Trophoblast cell (in vitro differentiated cells and primary cell): ENCODE measurements at regions not wholly inside any gene's neighbourhood (a gene's known extent, or its start where the extent isn't known, plus 50 kb on each side); places are given as distances from the start of the nearest gene placed in this dataset.

Source experiments
- DNase-seq, 2 donors: peaks; one replicate each; pipeline ENCODE4 v3.0.0-alpha.2; 2016
- H2AFZ ChIP-seq: 2 replicates; pipeline ENCODE4 v1.6.1; 2013; ENCODE audit warnings: low read length, moderate library complexity, mild to moderate bottlenecking; ENCODE audit not compliant: insufficient read depth, poor library complexity
- H2AK5ac ChIP-seq: 2 replicates; pipeline ENCODE4 v1.6.1; 2013; ENCODE audit warnings: mild to moderate bottlenecking, low read length
- H2BK120ac ChIP-seq: 2 replicates; pipeline ENCODE4 v1.6.1; 2013; ENCODE audit warnings: low read length, mild to moderate bottlenecking, moderate library complexity; ENCODE audit not compliant: insufficient read depth, poor library complexity
- H2BK12ac ChIP-seq: 2 replicates; pipeline ENCODE4 v1.6.1; 2013; ENCODE audit warnings: mild to moderate bottlenecking, low read length, moderate library complexity
- H2BK5ac ChIP-seq: 2 replicates; pipeline ENCODE4 v1.6.1; 2013; ENCODE audit warnings: low read length, low read depth, moderate library complexity, mild to moderate bottlenecking; ENCODE audit not compliant: poor library complexity
- H3K14ac ChIP-seq: 2 replicates; pipeline ENCODE4 v1.6.1; 2013; ENCODE audit warnings: mild to moderate bottlenecking, low read length
- H3K18ac ChIP-seq: 2 replicates; pipeline ENCODE4 v1.6.1; 2013; ENCODE audit warnings: mild to moderate bottlenecking, low read length
- H3K23ac ChIP-seq: 2 replicates; pipeline ENCODE4 v1.6.1; 2013; ENCODE audit warnings: low read length
- H3K27ac ChIP-seq: 2 replicates; pipeline ENCODE4 v1.5.1; 2013; ENCODE audit warnings: low read depth, mild to moderate bottlenecking, inconsistent platforms, low read length, moderate library complexity
- H3K27me3 ChIP-seq: 2 replicates; pipeline ENCODE4 v1.6.1; 2013; ENCODE audit warnings: inconsistent platforms, mild to moderate bottlenecking, low read length, moderate library complexity; ENCODE audit not compliant: insufficient read depth
- H3K36me3 ChIP-seq, 2 experiments: 1 replicate in 1 of 2; 2 replicates in 1 of 2; pipeline ENCODE4 v1.6.1; 2013; ENCODE audit warnings: low read length in 2 of 2, mild to moderate bottlenecking in 2 of 2, moderate library complexity in 1 of 2; ENCODE audit not compliant: insufficient read depth in 2 of 2, control insufficient read depth in 1 of 2
- H3K4ac ChIP-seq: 2 replicates; pipeline ENCODE4 v1.6.1; 2013; ENCODE audit warnings: low read depth, mild to moderate bottlenecking, low read length, moderate library complexity
- H3K4me1 ChIP-seq, 2 experiments: 1 replicate in 1 of 2; 2 replicates in 1 of 2; pipeline ENCODE4 v1.6.1; 2013; ENCODE audit warnings: low read length in 2 of 2, mild to moderate bottlenecking in 2 of 2, moderate library complexity in 1 of 2; ENCODE audit not compliant: insufficient read depth in 2 of 2, control insufficient read depth in 1 of 2
- H3K4me2 ChIP-seq: 2 replicates; pipeline ENCODE4 v1.6.1; 2013; ENCODE audit warnings: inconsistent platforms, mild to moderate bottlenecking, low read length, moderate library complexity
- H3K4me3 ChIP-seq: 2 replicates; pipeline ENCODE4 v1.5.1; 2013; ENCODE audit warnings: mild to moderate bottlenecking, low read depth, low read length, inconsistent platforms
- H3K79me1 ChIP-seq: one replicate; pipeline ENCODE4 v1.6.1; 2013; ENCODE audit warnings: low read length
- H3K79me2 ChIP-seq: 2 replicates; pipeline ENCODE4 v1.6.1; 2013; ENCODE audit warnings: low read length, mild to moderate bottlenecking; ENCODE audit not compliant: control insufficient read depth, insufficient read depth, poor library complexity
- H3K9ac ChIP-seq: 2 replicates; pipeline ENCODE4 v1.6.1; 2013; ENCODE audit warnings: mild to moderate bottlenecking, low read length
- H3K9me3 ChIP-seq: 2 replicates; pipeline ENCODE4 v1.6.1; 2013; ENCODE audit warnings: low read depth, mild to moderate bottlenecking, control low read depth, inconsistent platforms, low read length; ENCODE audit not compliant: insufficient read depth
- H4K12ac ChIP-seq: 2 replicates; pipeline ENCODE4 v1.6.1; 2013; ENCODE audit warnings: low read depth, mild to moderate bottlenecking, low read length, moderate library complexity
- H4K8ac ChIP-seq: 2 replicates; pipeline ENCODE4 v1.6.1; 2013; ENCODE audit warnings: low read depth, mild to moderate bottlenecking, low read length, moderate library complexity
- H4K91ac ChIP-seq: one replicate; pipeline ENCODE4 v1.6.1; 2013; ENCODE audit warnings: low read depth, mild to moderate bottlenecking, low read length, moderate library complexity
- WGBS: extraction: QIAGEN DNeasy Blood & Tissue Kit; methylation state at CpG from one replicate; pipeline ENCODE4 v1.1.7; 2013; ENCODE audit warnings: missing lambda C conversion rate; ENCODE audit not compliant: insufficient read length, insufficient coverage; ENCODE audit errors: extremely low coverage; 5-methylcytosine and 5-hydroxymethylcytosine counted together

- no peaks in the 10 kb centered on the region for H3K36me3 ChIP-seq
- H2AFZ ChIP-seq: no peak overlapping the region
- no peaks in the 10 kb centered on the region for H3K9me3 ChIP-seq
- no peak overlapping the region for H3K9ac ChIP-seq
- no peak overlapping the region for H3K18ac ChIP-seq
- H3K4ac ChIP-seq: no peak overlapping the region
- no peak overlapping the region for H2BK5ac ChIP-seq
- no peak overlapping the region for H3K14ac ChIP-seq
- no peaks in the 10 kb centered on the region for H3K79me2 ChIP-seq
- no peak overlapping the region for H3K4me3 ChIP-seq
- H4K91ac ChIP-seq: no peak overlapping the region
- no peak overlapping the region for H4K12ac ChIP-seq
- no peak overlapping the region for H2BK120ac ChIP-seq
- no peak overlapping the region for H3K27ac ChIP-seq
- no peaks in the 10 kb centered on the region for H3K27me3 ChIP-seq
- no peaks in the 10 kb centered on the region for H3K79me1 ChIP-seq
- DNase-seq: no peak
- no peak overlapping the region for H3K4me2 ChIP-seq
- H4K8ac ChIP-seq: no peak overlapping the region
- no peak overlapping the region for H2BK12ac ChIP-seq
- no peak overlapping the region for H2AK5ac ChIP-seq
- H3K23ac ChIP-seq: no peak overlapping the region
- no peaks in the 10 kb centered on the region for H3K4me1 ChIP-seq
- no CpG with 5 or more reads among the region's 2 CpGs for WGBS
Observed at GRCh38 chr2:16485251-16485650, 180.4 kb downstream of the CYRIA start.

GRCh38 chr2:16482460-16482859 lies 183.2 kb downstream of the CYRIA start:
- Histone ChIP-seq H3K79me2 (no peaks in the 10 kb centered on the region), H4K12ac (no peak overlapping the region), H3K4me1 (no peaks in the 10 kb centered on the region), H4K8ac (no peak overlapping the region), H2AFZ (no peak overlapping the region), H3K36me3 (no peaks in the 10 kb centered on the region), H2AK5ac (no peak overlapping the region), H2BK12ac (no peak overlapping the region), H2BK120ac (no peak overlapping the region), H3K4ac (no peak overlapping the region), H3K27me3 (no peaks in the 10 kb centered on the region), H3K4me3 (no peak overlapping the region), H4K91ac (no peak overlapping the region), H3K23ac (no peak overlapping the region), H3K79me1 (no peaks in the 10 kb centered on the region), H3K9me3 (no peaks in the 10 kb centered on the region), H2BK5ac (no peak overlapping the region), H3K4me2 (no peak overlapping the region), H3K9ac (no peak overlapping the region), H3K27ac (no peak overlapping the region), H3K18ac (no peak overlapping the region), H3K14ac (no peak overlapping the region)
- no peak for DNase-seq
- no CpG with 5 or more reads among the region's 5 CpGs for WGBS

- no peak overlapping the region for H3K4me3 ChIP-seq
- H3K4me1 ChIP-seq: no peaks in the 10 kb centered on the region
- no peaks in the 10 kb centered on the region for H3K79me1 ChIP-seq
- no peak overlapping the region for H4K8ac ChIP-seq
- no peaks in the 10 kb centered on the region for H3K9me3 ChIP-seq
- no peak overlapping the region for H3K23ac ChIP-seq
- H4K12ac ChIP-seq: no peak overlapping the region
- H2AFZ ChIP-seq: no peak overlapping the region
- peak; percentile 14 to 58 for DNase-seq
- H2BK120ac ChIP-seq: no peak overlapping the region
- H3K36me3 ChIP-seq: no peaks in the 10 kb centered on the region
- H2AK5ac ChIP-seq: no peak overlapping the region
- no peak overlapping the region for H3K14ac ChIP-seq
- no peak overlapping the region for H2BK12ac ChIP-seq
- H3K79me2 ChIP-seq: no peaks in the 10 kb centered on the region
- no peak overlapping the region for H2BK5ac ChIP-seq
- H3K27me3 ChIP-seq: no peaks in the 10 kb centered on the region
- no peak overlapping the region for H3K4me2 ChIP-seq
- no peak overlapping the region for H4K91ac ChIP-seq
- no peak overlapping the region for H3K18ac ChIP-seq
- WGBS: no CpG with 5 or more reads among the region's 1 CpG
- no peak overlapping the region for H3K4ac ChIP-seq
- H3K9ac ChIP-seq: no peak overlapping the region
- no peak overlapping the region for H3K27ac ChIP-seq
Observed at GRCh38 chr2:16481351-16481750, 184.3 kb downstream of the CYRIA start.

GRCh38 chr2:16479721-16480120 lies 185.9 kb downstream of the CYRIA start:
- H3K36me3 ChIP-seq: no peaks in the 10 kb centered on the region
- no peak overlapping the region for H2AFZ ChIP-seq
- H2BK12ac ChIP-seq: no peak overlapping the region
- no peak overlapping the region for H3K14ac ChIP-seq
- no peak overlapping the region for H2AK5ac ChIP-seq
- H3K27me3 ChIP-seq: no peaks in the 10 kb centered on the region
- H4K12ac ChIP-seq: no peak overlapping the region
- DNase-seq: no peak
- no peaks in the 10 kb centered on the region for H3K4me1 ChIP-seq
- H2BK120ac ChIP-seq: no peak overlapping the region
- H3K27ac ChIP-seq: no peak overlapping the region
- H3K79me2 ChIP-seq: no peaks in the 10 kb centered on the region
- no peak overlapping the region for H4K8ac ChIP-seq
- H4K91ac ChIP-seq: no peak overlapping the region
- H3K18ac ChIP-seq: no peak overlapping the region
- no peak overlapping the region for H2BK5ac ChIP-seq
- no peaks in the 10 kb centered on the region for H3K79me1 ChIP-seq
- H3K4me2 ChIP-seq: no peak overlapping the region
- no peak overlapping the region for H3K23ac ChIP-seq
- no peaks in the 10 kb centered on the region for H3K9me3 ChIP-seq
- no peak overlapping the region for H3K4ac ChIP-seq
- H3K4me3 ChIP-seq: no peak overlapping the region
- no peak overlapping the region for H3K9ac ChIP-seq
